H1 (cell line): ENCODE measurements at regions not wholly inside any gene's neighbourhood (a gene's known extent, or its start where the extent isn't known, plus 50 kb on each side); places are given as distances from the start of the nearest gene placed in this dataset.

Experiments
- CTCF ChIA-PET: fragments of 300-600 bp; sonication (Branson Sonifier 250); formaldehyde crosslinking; loops from one replicate; lab custom pipeline; 2021; ENCODE audit not compliant: partially characterized antibody; lab: Charles Lee
- POLR2A ChIA-PET: fragments of 300-600 bp; sonication (Branson Sonifier 250); formaldehyde crosslinking; loops from one replicate; lab custom pipeline; 2021; ENCODE audit warnings: inconsistent platforms; ENCODE audit not compliant: partially characterized antibody; lab: Charles Lee
- DNase-seq, 2 experiments: peaks; one replicate each; pipeline versions ENCODE4 v3.0.0 to v3.0.0-alpha.2; 2010 to 2022; ENCODE audit warnings: low spot score in 2 of 2, low read depth in 1 of 2, mixed read lengths in 1 of 2
- FAIRE-seq: peaks from 2 replicates; lab custom pipeline; 2011; peaks lifted over from hg19 to GRCh38; lab: Jason Lieb, UNC
- H2AFZ ChIP-seq: 2 replicates; pipeline ENCODE4 v1.8.1; 2012; ENCODE audit warnings: low read length, inconsistent platforms
- H2AK5ac ChIP-seq: 2 replicates; pipeline ENCODE4 v1.6.1; 2013; ENCODE audit warnings: low read depth, low read length
- H2BK120ac ChIP-seq: replicated peaks from 2 replicates; pipeline ENCODE3; 2013; ENCODE audit warnings: low read depth, low read length, inconsistent platforms
- H2BK12ac ChIP-seq: 2 replicates; pipeline ENCODE4 v1.6.1; 2013; ENCODE audit warnings: low read depth, low read length
- H2BK15ac ChIP-seq: 2 replicates; pipeline ENCODE4 v1.6.1; 2013; ENCODE audit warnings: low read length
- H2BK20ac ChIP-seq: 2 replicates; pipeline ENCODE4 v1.6.1; 2013; ENCODE audit warnings: low read length
- H2BK5ac ChIP-seq: 2 replicates; pipeline ENCODE4 v1.6.1; 2013; ENCODE audit warnings: low read depth, low read length
- H3K14ac ChIP-seq: 2 replicates; pipeline ENCODE4 v1.6.1; 2013; ENCODE audit warnings: inconsistent platforms; ENCODE audit not compliant: insufficient read length
- H3K18ac ChIP-seq: 2 replicates; pipeline ENCODE4 v1.6.1; 2013; ENCODE audit warnings: low read length; ENCODE audit errors: extremely low read depth
- H3K23ac ChIP-seq: 2 replicates; pipeline ENCODE4 v1.6.1; 2013; ENCODE audit warnings: inconsistent platforms; ENCODE audit not compliant: insufficient read length
- H3K23me2 ChIP-seq: 2 replicates; pipeline ENCODE4 v1.6.1; 2013; ENCODE audit warnings: low read depth, low read length
- H3K27ac ChIP-seq: 2 replicates; pipeline ENCODE4 v1.6.1; 2011; ENCODE audit warnings: low read depth, low read length, inconsistent platforms
- H3K27me3 ChIP-seq, 4 experiments: replicated peaks in 1 of 4; 1 replicate in 1 of 4; 2 replicates in 3 of 4; pipeline versions ENCODE4 v1.6.1 to v1.8.1; 2011 to 2013; ENCODE audit warnings: low read length in 3 of 4, mild to moderate bottlenecking in 3 of 4, inconsistent platforms in 2 of 4, mixed read lengths in 2 of 4, moderate library complexity in 1 of 4; ENCODE audit not compliant: control insufficient read depth in 3 of 4, insufficient read depth in 3 of 4; ENCODE audit errors: extremely low read depth in 1 of 4
- H3K36me3 ChIP-seq, 4 experiments: 2 replicates each; pipeline versions ENCODE4 v1.6.1 to v1.8.1; 2011 to 2013; ENCODE audit warnings: mild to moderate bottlenecking in 4 of 4, low read length in 3 of 4, moderate library complexity in 2 of 4, control low read depth in 1 of 4, inconsistent platforms in 1 of 4; ENCODE audit not compliant: insufficient read depth in 4 of 4, control insufficient read depth in 2 of 4
- H3K4ac ChIP-seq: replicated peaks from 2 replicates; pipeline ENCODE3; 2013; ENCODE audit warnings: low read length, low read depth, mixed read lengths, inconsistent platforms; ENCODE audit not compliant: insufficient read length
- H3K4me1 ChIP-seq, 4 experiments: replicated peaks in 1 of 4; 1 replicate in 1 of 4; 2 replicates in 3 of 4; pipeline versions ENCODE4 v1.6.1 to v1.8.1; 2011 to 2013; ENCODE audit warnings: low read length in 3 of 4, inconsistent platforms in 2 of 4, mixed read lengths in 1 of 4; ENCODE audit not compliant: insufficient read depth in 4 of 4, control insufficient read depth in 3 of 4
- H3K4me2 ChIP-seq, 2 experiments: 2 replicates each; pipeline versions ENCODE4 v1.6.1 to v1.8.1; 2011 to 2013; ENCODE audit warnings: low read depth in 2 of 2, low read length in 2 of 2, control low read depth in 1 of 2, inconsistent platforms in 1 of 2, mild to moderate bottlenecking in 1 of 2; ENCODE audit not compliant: insufficient read depth in 1 of 2
- H3K4me3 ChIP-seq, 4 experiments: fragments of 200-600, 300-600 bp in 1 of 4; sonication (generic), shearing (Covaris generic), sonication (Bioruptor Twin) in 1 of 4; 2 replicates each; pipeline versions ENCODE4 v1.5.1 to v1.8.1; 2011 to 2016; ENCODE audit warnings: low read length in 4 of 4, low read depth in 3 of 4, control low read depth in 2 of 4, inconsistent platforms in 2 of 4, mild to moderate bottlenecking in 2 of 4, mixed read lengths in 1 of 4, moderate library complexity in 1 of 4; ENCODE audit not compliant: insufficient read depth in 2 of 4; ENCODE audit errors: extremely low read depth in 1 of 4
- H3K56ac ChIP-seq: replicated peaks from 2 replicates; pipeline ENCODE3; 2013; ENCODE audit warnings: low read depth, mild to moderate bottlenecking, mixed read lengths, low read length, inconsistent platforms; ENCODE audit not compliant: insufficient read length
- H3K79me1 ChIP-seq: 2 replicates; pipeline ENCODE4 v1.6.1; 2013; ENCODE audit warnings: low read depth, low read length, control low read depth
- H3K79me2 ChIP-seq, 2 experiments: 2 replicates each; pipeline versions ENCODE4 v1.6.1 to v1.8.1; 2012 to 2013; ENCODE audit warnings: low read length in 2 of 2, mild to moderate bottlenecking in 2 of 2, inconsistent platforms in 1 of 2; ENCODE audit not compliant: insufficient read depth in 2 of 2, control insufficient read depth in 1 of 2
- H3K9ac ChIP-seq, 4 experiments: replicated peaks in 1 of 4; 1 replicate in 1 of 4; 2 replicates in 3 of 4; pipeline versions ENCODE4 v1.6.1 to v1.8.1; 2011 to 2013; ENCODE audit warnings: low read depth in 3 of 4, low read length in 3 of 4, control low read depth in 2 of 4, mild to moderate bottlenecking in 2 of 4, moderate library complexity in 2 of 4, inconsistent platforms in 1 of 4; ENCODE audit errors: extremely low read depth in 1 of 4
- H3K9me3 ChIP-seq, 2 experiments: 2 replicates each; pipeline versions ENCODE4 v1.6.1 to v1.8.1; 2012 to 2013; ENCODE audit warnings: mild to moderate bottlenecking in 2 of 2, moderate library complexity in 2 of 2, control low read depth in 1 of 2, inconsistent platforms in 1 of 2, low read depth in 1 of 2, low read length in 1 of 2, mixed read lengths in 1 of 2; ENCODE audit not compliant: insufficient read depth in 2 of 2
- H4K20me1 ChIP-seq, 2 experiments: replicated peaks in 1 of 2; 2 replicates each; pipeline versions ENCODE3 to v1.8.1; 2011 to 2013; ENCODE audit warnings: inconsistent platforms in 2 of 2, low read length in 2 of 2, mild to moderate bottlenecking in 1 of 2; ENCODE audit not compliant: insufficient read depth in 2 of 2, control insufficient read depth in 1 of 2
- H4K5ac ChIP-seq: 2 replicates; pipeline ENCODE4 v1.6.1; 2013; ENCODE audit warnings: low read length, low read depth, mixed read lengths, inconsistent platforms; ENCODE audit not compliant: insufficient read length
- H4K8ac ChIP-seq: 2 replicates; pipeline ENCODE4 v1.8.0; 2013; ENCODE audit warnings: mild to moderate bottlenecking, moderate library complexity, low read length, inconsistent platforms; ENCODE audit not compliant: insufficient read depth; ENCODE audit errors: extremely low read depth
- H4K91ac ChIP-seq: replicated peaks from 2 replicates; pipeline ENCODE3; 2013; ENCODE audit warnings: low read length, mixed read lengths, inconsistent platforms; ENCODE audit not compliant: insufficient read length
- CHD1 ChIP-seq: IDR thresholded peaks from 2 replicates; pipeline ENCODE4 v1.6.1; 2012; ENCODE audit warnings: low read depth, low read length, improper control_type of control experiment
- CREB1 ChIP-seq: IDR thresholded peaks from 2 replicates; pipeline ENCODE4 v1.6.1; 2012; ENCODE audit warnings: inconsistent platforms
- CTBP2 ChIP-seq: IDR thresholded peaks from 2 replicates; pipeline ENCODE4 v1.7.0; 2011; ENCODE audit warnings: borderline replicate concordance, mild to moderate bottlenecking, moderate library complexity, mixed read lengths, low read length; ENCODE audit not compliant: insufficient read depth, insufficient read length
- GABPA ChIP-seq: IDR thresholded peaks from 2 replicates; pipeline ENCODE4 v1.6.1; 2011; ENCODE audit warnings: mild to moderate bottlenecking, low read length, moderate library complexity, borderline replicate concordance; ENCODE audit not compliant: insufficient read depth
- GTF2F1 ChIP-seq: IDR thresholded peaks from 2 replicates; pipeline ENCODE4 v1.6.1; 2012; ENCODE audit warnings: low read depth, low read length, improper control_type of control experiment, borderline replicate concordance
- JUND ChIP-seq: IDR thresholded peaks from 2 replicates; pipeline ENCODE4 v1.6.1; 2011; ENCODE audit warnings: mild to moderate bottlenecking, improper control_type of control experiment, low read length
- KDM4A ChIP-seq: IDR thresholded peaks from one replicate; pipeline ENCODE4 v1.7.1; 2012; ENCODE audit warnings: low read depth, mild to moderate bottlenecking, moderate library complexity, low read length, inconsistent platforms; ENCODE audit not compliant: severe bottlenecking
- PHF8 ChIP-seq: fragments of 200-600 bp; sonication (generic); conservative IDR thresholded peaks from 2 replicates; pipeline ENCODE4 v1.7.1; 2012; ENCODE audit warnings: low read depth, mild to moderate bottlenecking, inconsistent platforms, low read length, moderate library complexity
- RBBP5 ChIP-seq: IDR thresholded peaks from 2 replicates; pipeline ENCODE4 v1.7.1; 2012; ENCODE audit warnings: low read depth, mild to moderate bottlenecking, inconsistent platforms, low read length, moderate library complexity, borderline replicate concordance
- SIN3A ChIP-seq, 2 experiments: IDR thresholded peaks in 1 of 2; conservative IDR thresholded peaks in 1 of 2; 2 replicates each; pipeline ENCODE4 v1.6.1; 2011 to 2012; ENCODE audit warnings: low read length in 2 of 2, improper control_type of control experiment in 1 of 2, low read depth in 1 of 2, mild to moderate bottlenecking in 1 of 2
- SRF ChIP-seq: IDR thresholded peaks from 2 replicates; pipeline ENCODE4 v1.6.1; 2011; ENCODE audit warnings: mild to moderate bottlenecking, low read depth, low read length, moderate library complexity
- TAF1 ChIP-seq: IDR thresholded peaks from 2 replicates; pipeline ENCODE4 v1.6.1; 2011; ENCODE audit warnings: mild to moderate bottlenecking, low read depth, low read length
- TCF12 ChIP-seq: IDR thresholded peaks from 2 replicates; pipeline ENCODE4 v1.6.1; 2011; ENCODE audit warnings: low read depth, mild to moderate bottlenecking, low read length
- TEAD4 ChIP-seq: IDR thresholded peaks from 2 replicates; pipeline ENCODE4 v1.6.1; 2012; ENCODE audit warnings: low read depth, low read length, inconsistent platforms, mixed read lengths
- WGBS, 2 experiments: shearing (Covaris generic) in 1 of 2; methylation state at CpG; one replicate each; pipeline versions ENCODE4 v1.1.6 to v1.1.7; 2013 to 2015; ENCODE audit warnings: low lambda C conversion rate in 2 of 2, mixed read lengths in 2 of 2, inconsistent platforms in 1 of 2, low coverage in 1 of 2, missing lambda C conversion rate in 1 of 2; ENCODE audit not compliant: insufficient replicate concordance in 2 of 2, insufficient coverage in 1 of 2, insufficient read length in 1 of 2; ENCODE audit errors: extremely low coverage in 1 of 2, missing lambda C conversion rate in 1 of 2; 5-methylcytosine and 5-hydroxymethylcytosine counted together

GRCh38 chr1:29761159-29761928, 525.0 kb downstream of the PTPRU start:
- Histone ChIP-seq H4K8ac (no peak overlapping the region), H2BK20ac (no peak overlapping the region), H4K5ac (no peak overlapping the region), H2BK12ac (no peak overlapping the region), H2BK5ac (no peak overlapping the region), H3K9me3 (no peaks in the 10 kb centered on the region), H3K4me2 (no peak overlapping the region), H3K14ac (no peak overlapping the region), H2BK15ac (no peak overlapping the region), H3K9ac (no peak overlapping the region), H3K23me2 (no peaks in the 10 kb centered on the region), H4K91ac (no peak overlapping the region), H3K4ac (no peak overlapping the region), H3K4me3 (no peak overlapping the region), H3K23ac (no peak overlapping the region), H3K79me2 (no peaks in the 10 kb centered on the region), H2AK5ac (no peak overlapping the region), H2BK120ac (no peak overlapping the region), H3K18ac (no peak overlapping the region), H2AFZ (no peak overlapping the region), H3K36me3 (no peaks in the 10 kb centered on the region), H3K27me3 (no peaks in the 10 kb centered on the region), H3K27ac (no peak overlapping the region), H4K20me1 (no peaks in the 10 kb centered on the region), H3K4me1 (no peaks in the 10 kb centered on the region), H3K79me1 (no peaks in the 10 kb centered on the region), H3K56ac (no peak overlapping the region)
- DNase-seq (no peak), FAIRE-seq (no peak)
- ChIA-PET POLR2A (no interaction called here), CTCF (interaction anchor here (0.7 to 2.1 kb wide), 7 partner anchors 8 to 899 kb away, joined by 4 to 8 read pairs (median 6); no protein-coding TSS in a partner anchor)
- WGBS, 2 experiments = 87% methylated on average over 4 of the region's 4 CpGs; no CpG with 5 or more reads in 1 of the 2 experiments
- TF ChIP-seq CHD1 = no peak
- TF ChIP-seq RBBP5 = no peak
- no peak for TF ChIP-seq PHF8
- no peak for TF ChIP-seq TAF1
- TF ChIP-seq GABPA = no peak
- no peak for TF ChIP-seq JUND
- no peak for TF ChIP-seq CREB1
- TF ChIP-seq KDM4A = no peak
- TF ChIP-seq TEAD4 = no peak
- no peak for TF ChIP-seq SRF
- TF ChIP-seq CTBP2 = no peak
- no peak for TF ChIP-seq SIN3A (conservative IDR thresholded peaks at IDR 0.05 in 1 of 2, IDR thresholded peaks at IDR 0.05 in 1 of 2; ENCODE audit: low read depth in 1 of 2, low read length in 2 of 2)
- TF ChIP-seq TCF12 = no peak
- TF ChIP-seq GTF2F1 = no peak
